WI38 (cell line): ENCODE measurements at regions not wholly inside any gene's neighbourhood (a gene's known extent, or its start where the extent isn't known, plus 50 kb on each side); places are given as distances from the start of the nearest gene placed in this dataset.

Experiments
- H3K4me3 ChIP-seq: 2 replicates; pipeline ENCODE4 v1.5.1; 2011; ENCODE audit warnings: low read depth, mild to moderate bottlenecking, control low read depth, low read length
- TF ChIP-seq, protein P1 (sequence below): IDR thresholded peaks from 2 replicates; pipeline ENCODE4 v1.5.1; 2012; ENCODE audit warnings: low read depth, mild to moderate bottlenecking, control low read depth, low read length

DNA sequence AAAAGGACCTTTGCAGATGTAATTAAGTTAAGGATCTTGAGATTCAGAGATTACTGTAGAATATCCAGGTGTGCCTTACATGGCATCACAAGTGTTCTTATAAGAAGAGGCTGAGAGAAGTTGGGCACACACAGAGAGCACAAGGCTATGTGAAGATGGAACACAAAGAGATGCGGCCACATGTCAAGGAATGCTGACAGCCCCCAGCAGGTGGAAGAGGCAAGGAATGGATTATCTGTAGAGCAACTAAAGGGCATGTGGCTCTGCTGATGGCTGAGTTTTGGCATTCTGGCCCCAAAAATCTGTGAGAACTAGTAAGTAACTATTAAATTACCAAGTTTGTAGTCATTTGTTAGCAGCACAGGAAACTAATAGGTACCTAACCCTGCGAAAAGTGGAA lies 640.7 kb upstream of the PCDH15 start:
- TF ChIP-seq, protein P1, sequence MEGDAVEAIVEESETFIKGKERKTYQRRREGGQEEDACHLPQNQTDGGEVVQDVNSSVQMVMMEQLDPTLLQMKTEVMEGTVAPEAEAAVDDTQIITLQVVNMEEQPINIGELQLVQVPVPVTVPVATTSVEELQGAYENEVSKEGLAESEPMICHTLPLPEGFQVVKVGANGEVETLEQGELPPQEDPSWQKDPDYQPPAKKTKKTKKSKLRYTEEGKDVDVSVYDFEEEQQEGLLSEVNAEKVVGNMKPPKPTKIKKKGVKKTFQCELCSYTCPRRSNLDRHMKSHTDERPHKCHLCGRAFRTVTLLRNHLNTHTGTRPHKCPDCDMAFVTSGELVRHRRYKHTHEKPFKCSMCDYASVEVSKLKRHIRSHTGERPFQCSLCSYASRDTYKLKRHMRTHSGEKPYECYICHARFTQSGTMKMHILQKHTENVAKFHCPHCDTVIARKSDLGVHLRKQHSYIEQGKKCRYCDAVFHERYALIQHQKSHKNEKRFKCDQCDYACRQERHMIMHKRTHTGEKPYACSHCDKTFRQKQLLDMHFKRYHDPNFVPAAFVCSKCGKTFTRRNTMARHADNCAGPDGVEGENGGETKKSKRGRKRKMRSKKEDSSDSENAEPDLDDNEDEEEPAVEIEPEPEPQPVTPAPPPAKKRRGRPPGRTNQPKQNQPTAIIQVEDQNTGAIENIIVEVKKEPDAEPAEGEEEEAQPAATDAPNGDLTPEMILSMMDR, result no peak
- no peak overlapping the region for H3K4me3 ChIP-seq

DNA sequence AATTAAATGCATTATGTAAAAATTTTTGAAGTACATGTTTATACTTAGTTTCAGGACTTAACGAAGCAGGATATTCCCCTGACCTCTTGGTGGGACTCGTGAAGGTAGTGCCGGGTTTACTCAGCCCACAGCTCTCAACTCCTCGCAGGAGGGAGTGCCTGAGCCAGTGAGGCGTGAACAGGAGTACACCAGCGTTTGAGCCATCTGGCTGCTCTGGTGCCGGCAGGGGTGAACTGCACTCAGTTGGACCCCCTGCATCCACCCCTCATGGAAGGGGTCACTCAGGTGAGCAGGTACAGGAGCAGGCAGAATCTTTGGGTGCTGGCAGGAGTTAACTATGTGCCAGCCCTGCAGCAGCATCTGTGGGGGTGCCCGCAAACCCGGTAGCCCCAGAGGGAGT lies 625.1 kb upstream of the PCDH15 start:
- H3K4me3 ChIP-seq, result no peak overlapping the region
- TF ChIP-seq, protein P1, result no peak

DNA sequence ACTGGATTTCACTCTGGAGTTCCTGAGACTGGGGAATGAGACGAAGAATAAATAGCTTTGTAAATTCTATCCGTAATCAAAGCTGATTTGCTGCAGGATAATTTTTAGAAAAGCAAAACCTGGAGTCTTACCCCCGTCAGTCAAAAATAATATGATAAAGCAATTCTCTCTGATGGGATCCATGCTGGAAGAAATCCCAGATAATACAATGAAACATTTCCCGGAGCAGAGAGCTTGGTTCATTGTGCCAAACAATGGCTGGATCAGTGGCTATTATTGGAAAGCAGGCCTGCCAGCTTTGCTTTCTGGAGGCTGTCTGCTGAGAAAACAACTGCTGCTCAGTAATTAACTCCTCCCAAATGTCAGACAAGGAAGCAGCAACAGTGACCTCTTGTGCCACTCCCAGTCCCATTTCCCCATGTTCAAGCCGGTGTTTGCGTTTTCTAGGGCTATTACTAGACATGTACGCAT lies 609.4 kb upstream of the PCDH15 start:
- H3K4me3 ChIP-seq, result no peak overlapping the region
- TF ChIP-seq, protein P1, result no peak

DNA sequence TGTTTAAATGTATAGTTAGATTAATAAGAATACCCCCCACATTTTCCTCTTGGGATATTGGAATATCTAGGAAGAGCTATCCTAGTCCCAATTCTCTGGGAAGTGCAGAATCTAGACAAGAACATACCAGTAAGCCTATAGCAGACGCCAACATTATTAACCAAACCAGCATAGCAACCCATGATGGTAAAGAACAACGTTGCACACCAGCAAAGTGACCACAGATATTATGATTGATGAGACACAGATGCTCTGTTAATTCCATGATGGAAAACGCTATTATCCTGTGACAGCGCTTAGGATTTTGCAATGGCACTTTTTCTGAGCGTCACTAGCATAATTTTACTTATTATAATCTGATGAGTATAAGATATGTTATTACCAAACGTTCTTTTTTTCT lies 603.1 kb upstream of the PCDH15 start:
- TF ChIP-seq, protein P1, result no peak
- H3K4me3 ChIP-seq, result no peak overlapping the region

DNA sequence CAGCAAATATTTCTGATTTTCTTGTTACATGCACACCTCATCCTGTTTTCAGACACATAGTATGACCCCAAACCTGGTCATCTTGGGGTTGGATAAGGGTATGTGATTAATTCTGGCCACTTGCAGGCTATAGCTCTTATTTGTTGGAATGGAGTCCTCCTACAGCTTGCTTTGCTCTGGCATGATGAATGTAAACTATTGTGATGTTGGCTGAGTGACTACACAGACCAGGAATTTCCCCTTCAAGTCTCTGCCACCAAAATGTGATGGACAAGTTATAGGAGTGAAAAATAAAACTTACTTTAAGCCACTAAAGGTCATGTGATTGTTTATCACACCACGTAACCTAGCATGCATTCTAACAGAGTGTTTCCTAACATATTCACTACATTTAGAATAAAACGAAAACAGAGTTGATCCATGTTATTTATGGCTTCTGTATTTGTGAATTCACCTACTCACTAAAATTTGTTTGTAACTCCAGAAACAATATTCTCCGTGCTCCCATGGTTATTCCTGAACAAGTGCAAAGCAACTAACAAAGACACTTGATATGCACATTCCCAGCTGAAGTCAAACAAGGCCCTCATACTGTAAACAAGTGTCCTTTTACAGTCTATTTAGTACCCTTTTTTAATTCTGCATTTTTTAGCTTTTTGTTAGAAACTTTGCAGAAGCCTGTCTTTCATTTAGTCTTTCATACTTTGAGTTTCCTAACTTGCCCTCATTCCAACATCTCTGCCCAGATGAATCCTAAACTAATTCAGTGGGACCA lies 599.2 kb upstream of the PCDH15 start:
- TF ChIP-seq, protein P1, result no peak
- H3K4me3 ChIP-seq, result no peak overlapping the region

DNA sequence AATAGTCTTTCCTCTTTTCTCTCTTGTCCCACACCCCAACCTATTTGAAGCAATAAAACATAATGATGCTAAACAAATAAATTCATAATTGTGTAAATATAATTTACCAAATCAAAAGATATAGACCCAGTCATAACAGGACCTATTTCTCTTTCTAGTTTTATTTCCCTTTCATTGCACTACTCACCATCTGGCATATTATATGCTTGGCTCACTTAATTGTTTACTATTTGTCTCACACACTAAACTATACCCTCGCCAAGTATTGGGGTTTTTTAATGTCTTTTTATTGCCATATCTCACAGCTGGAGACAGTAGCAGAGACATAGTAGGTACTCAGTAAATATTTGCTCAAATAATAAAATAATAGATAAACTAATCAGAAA lies 597.5 kb upstream of the PCDH15 start:
- no peak overlapping the region for H3K4me3 ChIP-seq
- TF ChIP-seq, protein P1, result no peak

DNA sequence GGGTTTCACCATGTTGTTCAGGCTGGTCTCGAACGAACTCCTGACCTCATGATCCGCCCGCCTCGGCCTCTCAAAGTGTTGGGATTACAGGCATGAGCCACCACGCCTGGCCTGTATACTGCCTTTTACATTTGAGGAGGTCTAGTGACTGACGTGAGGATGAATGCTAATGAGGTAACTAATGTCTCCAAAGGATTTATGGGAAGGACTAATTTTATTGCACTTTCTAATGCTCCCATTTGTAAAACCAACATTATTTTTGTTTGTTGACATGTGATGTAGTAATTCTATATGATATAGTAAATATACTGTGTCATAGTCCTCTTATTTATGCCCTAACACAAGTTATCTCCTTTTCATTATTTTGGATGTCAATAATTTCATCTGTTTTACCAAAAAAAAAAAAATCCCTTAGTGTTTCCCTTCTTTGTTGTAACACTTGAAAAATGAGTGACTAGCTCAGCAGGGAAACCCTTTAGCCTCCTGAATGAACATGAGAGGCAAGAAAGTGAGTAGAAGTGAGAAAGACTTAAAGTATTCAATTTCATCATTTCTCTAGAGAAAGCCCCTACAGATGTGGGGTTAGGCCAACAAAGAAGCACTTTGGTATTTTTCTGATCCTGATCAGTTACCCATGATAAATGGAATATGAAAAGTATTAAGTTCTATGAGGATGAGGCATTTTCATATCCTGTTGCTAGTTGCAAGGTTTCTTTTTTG lies 596.9 kb upstream of the PCDH15 start:
- H3K4me3 ChIP-seq, result no peak overlapping the region
- TF ChIP-seq, protein P1, result no peak
